ENCODE measurements at regions not wholly inside any gene's neighbourhood (a gene's known extent, or its start where the extent isn't known, plus 50 kb on each side); places are given as distances from the start of the nearest gene placed in this dataset.

DNA sequence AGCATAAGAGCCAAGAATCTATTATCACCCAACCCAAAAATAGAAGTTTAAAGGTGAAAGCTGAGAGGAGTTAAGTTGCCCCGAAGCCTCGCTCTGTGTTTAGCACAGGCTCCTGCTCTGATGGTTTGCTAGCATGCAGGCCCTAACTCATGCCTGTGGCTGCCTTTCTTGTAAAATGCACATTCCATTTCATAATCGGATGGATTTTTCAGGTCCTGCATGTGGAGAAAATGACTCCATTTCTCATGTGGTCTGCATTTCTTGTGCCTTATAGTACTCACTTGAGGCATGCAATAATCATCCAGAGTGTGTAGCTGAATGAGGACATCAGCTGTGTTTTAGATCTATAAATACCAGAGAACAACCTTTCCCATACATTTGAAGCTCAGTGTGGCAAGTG is 381.8 kb downstream of the CPS1 start:
- TF ChIP-seq ZNF114 (CRISPR knock-in tag; IDR thresholded peaks at IDR 0.05): no peak
- TF ChIP-seq, protein P1, sequence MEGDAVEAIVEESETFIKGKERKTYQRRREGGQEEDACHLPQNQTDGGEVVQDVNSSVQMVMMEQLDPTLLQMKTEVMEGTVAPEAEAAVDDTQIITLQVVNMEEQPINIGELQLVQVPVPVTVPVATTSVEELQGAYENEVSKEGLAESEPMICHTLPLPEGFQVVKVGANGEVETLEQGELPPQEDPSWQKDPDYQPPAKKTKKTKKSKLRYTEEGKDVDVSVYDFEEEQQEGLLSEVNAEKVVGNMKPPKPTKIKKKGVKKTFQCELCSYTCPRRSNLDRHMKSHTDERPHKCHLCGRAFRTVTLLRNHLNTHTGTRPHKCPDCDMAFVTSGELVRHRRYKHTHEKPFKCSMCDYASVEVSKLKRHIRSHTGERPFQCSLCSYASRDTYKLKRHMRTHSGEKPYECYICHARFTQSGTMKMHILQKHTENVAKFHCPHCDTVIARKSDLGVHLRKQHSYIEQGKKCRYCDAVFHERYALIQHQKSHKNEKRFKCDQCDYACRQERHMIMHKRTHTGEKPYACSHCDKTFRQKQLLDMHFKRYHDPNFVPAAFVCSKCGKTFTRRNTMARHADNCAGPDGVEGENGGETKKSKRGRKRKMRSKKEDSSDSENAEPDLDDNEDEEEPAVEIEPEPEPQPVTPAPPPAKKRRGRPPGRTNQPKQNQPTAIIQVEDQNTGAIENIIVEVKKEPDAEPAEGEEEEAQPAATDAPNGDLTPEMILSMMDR (conservative IDR thresholded peaks at IDR 0.05; ENCODE audit: low read depth in 2 of 2): no peak
- TF ChIP-seq EZH2 (IDR thresholded peaks at IDR 0.05; ENCODE audit: low read depth, unreplicated experiment): no peak
- TF ChIP-seq POLR2AphosphoS5 (IDR thresholded peaks at IDR 0.05; ENCODE audit: low read depth): no peak
- TF ChIP-seq CREB1 (CRISPR knock-in tag; IDR thresholded peaks at IDR 0.05; ENCODE audit: low read depth): no peak
- TF ChIP-seq EZH2phosphoT487 (IDR thresholded peaks at IDR 0.05; ENCODE audit: unreplicated experiment): no peak
- TF ChIP-seq, protein P2, sequence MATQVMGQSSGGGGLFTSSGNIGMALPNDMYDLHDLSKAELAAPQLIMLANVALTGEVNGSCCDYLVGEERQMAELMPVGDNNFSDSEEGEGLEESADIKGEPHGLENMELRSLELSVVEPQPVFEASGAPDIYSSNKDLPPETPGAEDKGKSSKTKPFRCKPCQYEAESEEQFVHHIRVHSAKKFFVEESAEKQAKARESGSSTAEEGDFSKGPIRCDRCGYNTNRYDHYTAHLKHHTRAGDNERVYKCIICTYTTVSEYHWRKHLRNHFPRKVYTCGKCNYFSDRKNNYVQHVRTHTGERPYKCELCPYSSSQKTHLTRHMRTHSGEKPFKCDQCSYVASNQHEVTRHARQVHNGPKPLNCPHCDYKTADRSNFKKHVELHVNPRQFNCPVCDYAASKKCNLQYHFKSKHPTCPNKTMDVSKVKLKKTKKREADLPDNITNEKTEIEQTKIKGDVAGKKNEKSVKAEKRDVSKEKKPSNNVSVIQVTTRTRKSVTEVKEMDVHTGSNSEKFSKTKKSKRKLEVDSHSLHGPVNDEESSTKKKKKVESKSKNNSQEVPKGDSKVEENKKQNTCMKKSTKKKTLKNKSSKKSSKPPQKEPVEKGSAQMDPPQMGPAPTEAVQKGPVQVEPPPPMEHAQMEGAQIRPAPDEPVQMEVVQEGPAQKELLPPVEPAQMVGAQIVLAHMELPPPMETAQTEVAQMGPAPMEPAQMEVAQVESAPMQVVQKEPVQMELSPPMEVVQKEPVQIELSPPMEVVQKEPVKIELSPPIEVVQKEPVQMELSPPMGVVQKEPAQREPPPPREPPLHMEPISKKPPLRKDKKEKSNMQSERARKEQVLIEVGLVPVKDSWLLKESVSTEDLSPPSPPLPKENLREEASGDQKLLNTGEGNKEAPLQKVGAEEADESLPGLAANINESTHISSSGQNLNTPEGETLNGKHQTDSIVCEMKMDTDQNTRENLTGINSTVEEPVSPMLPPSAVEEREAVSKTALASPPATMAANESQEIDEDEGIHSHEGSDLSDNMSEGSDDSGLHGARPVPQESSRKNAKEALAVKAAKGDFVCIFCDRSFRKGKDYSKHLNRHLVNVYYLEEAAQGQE (IDR thresholded peaks at IDR 0.05; ENCODE audit: unreplicated experiment): no peak
- TF ChIP-seq, protein P3, sequence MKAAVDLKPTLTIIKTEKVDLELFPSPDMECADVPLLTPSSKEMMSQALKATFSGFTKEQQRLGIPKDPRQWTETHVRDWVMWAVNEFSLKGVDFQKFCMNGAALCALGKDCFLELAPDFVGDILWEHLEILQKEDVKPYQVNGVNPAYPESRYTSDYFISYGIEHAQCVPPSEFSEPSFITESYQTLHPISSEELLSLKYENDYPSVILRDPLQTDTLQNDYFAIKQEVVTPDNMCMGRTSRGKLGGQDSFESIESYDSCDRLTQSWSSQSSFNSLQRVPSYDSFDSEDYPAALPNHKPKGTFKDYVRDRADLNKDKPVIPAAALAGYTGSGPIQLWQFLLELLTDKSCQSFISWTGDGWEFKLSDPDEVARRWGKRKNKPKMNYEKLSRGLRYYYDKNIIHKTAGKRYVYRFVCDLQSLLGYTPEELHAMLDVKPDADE (IDR thresholded peaks at IDR 0.05): no peak
- TF ChIP-seq NANOG (IDR thresholded peaks at IDR 0.05; ENCODE audit: borderline replicate concordance): no peak
- TF ChIP-seq ZNF331 (CRISPR knock-in tag; IDR thresholded peaks at IDR 0.05; ENCODE audit: low read depth): no peak
- no peak for TF ChIP-seq JUNB (IDR thresholded peaks at IDR 0.05; ENCODE audit: unreplicated experiment)
- TF ChIP-seq STAT1 (IDR thresholded peaks at IDR 0.05; ENCODE audit: unreplicated experiment): no peak
- TF ChIP-seq, protein P4, sequence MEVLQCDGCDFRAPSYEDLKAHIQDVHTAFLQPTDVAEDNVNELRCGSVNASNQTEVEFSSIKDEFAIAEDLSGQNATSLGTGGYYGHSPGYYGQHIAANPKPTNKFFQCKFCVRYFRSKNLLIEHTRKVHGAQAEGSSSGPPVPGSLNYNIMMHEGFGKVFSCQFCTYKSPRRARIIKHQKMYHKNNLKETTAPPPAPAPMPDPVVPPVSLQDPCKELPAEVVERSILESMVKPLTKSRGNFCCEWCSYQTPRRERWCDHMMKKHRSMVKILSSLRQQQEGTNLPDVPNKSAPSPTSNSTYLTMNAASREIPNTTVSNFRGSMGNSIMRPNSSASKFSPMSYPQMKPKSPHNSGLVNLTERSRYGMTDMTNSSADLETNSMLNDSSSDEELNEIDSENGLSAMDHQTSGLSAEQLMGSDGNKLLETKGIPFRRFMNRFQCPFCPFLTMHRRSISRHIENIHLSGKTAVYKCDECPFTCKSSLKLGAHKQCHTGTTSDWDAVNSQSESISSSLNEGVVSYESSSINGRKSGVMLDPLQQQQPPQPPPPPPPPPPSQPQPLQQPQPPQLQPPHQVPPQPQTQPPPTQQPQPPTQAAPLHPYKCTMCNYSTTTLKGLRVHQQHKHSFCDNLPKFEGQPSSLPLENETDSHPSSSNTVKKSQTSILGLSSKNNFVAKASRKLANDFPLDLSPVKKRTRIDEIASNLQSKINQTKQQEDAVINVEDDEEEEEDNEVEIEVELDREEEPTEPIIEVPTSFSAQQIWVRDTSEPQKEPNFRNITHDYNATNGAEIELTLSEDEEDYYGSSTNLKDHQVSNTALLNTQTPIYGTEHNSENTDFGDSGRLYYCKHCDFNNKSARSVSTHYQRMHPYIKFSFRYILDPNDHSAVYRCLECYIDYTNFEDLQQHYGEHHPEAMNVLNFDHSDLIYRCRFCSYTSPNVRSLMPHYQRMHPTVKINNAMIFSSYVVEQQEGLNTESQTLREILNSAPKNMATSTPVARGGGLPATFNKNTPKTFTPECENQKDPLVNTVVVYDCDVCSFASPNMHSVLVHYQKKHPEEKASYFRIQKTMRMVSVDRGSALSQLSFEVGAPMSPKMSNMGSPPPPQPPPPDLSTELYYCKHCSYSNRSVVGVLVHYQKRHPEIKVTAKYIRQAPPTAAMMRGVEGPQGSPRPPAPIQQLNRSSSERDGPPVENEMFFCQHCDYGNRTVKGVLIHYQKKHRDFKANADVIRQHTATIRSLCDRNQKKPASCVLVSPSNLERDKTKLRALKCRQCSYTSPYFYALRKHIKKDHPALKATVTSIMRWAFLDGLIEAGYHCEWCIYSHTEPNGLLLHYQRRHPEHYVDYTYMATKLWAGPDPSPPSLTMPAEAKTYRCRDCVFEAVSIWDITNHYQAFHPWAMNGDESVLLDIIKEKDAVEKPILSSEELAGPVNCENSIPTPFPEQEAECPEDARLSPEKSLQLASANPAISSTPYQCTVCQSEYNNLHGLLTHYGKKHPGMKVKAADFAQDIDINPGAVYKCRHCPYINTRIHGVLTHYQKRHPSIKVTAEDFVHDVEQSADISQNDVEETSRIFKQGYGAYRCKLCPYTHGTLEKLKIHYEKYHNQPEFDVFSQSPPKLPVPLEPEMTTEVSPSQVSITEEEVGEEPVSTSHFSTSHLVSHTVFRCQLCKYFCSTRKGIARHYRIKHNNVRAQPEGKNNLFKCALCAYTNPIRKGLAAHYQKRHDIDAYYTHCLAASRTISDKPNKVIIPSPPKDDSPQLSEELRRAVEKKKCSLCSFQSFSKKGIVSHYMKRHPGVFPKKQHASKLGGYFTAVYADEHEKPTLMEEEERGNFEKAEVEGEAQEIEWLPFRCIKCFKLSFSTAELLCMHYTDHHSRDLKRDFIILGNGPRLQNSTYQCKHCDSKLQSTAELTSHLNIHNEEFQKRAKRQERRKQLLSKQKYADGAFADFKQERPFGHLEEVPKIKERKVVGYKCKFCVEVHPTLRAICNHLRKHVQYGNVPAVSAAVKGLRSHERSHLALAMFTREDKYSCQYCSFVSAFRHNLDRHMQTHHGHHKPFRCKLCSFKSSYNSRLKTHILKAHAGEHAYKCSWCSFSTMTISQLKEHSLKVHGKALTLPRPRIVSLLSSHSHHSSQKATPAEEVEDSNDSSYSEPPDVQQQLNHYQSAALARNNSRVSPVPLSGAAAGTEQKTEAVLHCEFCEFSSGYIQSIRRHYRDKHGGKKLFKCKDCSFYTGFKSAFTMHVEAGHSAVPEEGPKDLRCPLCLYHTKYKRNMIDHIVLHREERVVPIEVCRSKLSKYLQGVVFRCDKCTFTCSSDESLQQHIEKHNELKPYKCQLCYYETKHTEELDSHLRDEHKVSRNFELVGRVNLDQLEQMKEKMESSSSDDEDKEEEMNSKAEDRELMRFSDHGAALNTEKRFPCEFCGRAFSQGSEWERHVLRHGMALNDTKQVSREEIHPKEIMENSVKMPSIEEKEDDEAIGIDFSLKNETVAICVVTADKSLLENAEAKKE (CRISPR knock-in tag; IDR thresholded peaks at IDR 0.05): no peak

Measured in GM23338 (cell line).